GM13977 (cell line): ENCODE measurements at regions not wholly inside any gene's neighbourhood (a gene's known extent, or its start where the extent isn't known, plus 50 kb on each side); places are given as distances from the start of the nearest gene placed in this dataset.

Source experiments
- DNase-seq: peaks from one replicate; pipeline ENCODE4 v3.0.0; 2012; ENCODE audit warnings: low spot score
- in situ Hi-C: fragments of 300-500 bp; cut with MboI; formaldehyde crosslinking; loops from one replicate; pipeline ENCODE4 v1.12.0; 2022; ENCODE audit warnings: low sequenced_read_pairs, low pct_unique_long_range_greater_than_20kb, mixed read lengths, inconsistent platforms; ENCODE audit not compliant: unreplicated experiment
- TF ChIP-seq, protein P1 (sequence below): IDR thresholded peaks from 2 replicates; pipeline ENCODE4 v1.5.1; 2012; ENCODE audit warnings: mild to moderate bottlenecking, control low read depth; ENCODE audit not compliant: insufficient read depth; ENCODE audit errors: extremely low read depth, missing control alignments

DNA sequence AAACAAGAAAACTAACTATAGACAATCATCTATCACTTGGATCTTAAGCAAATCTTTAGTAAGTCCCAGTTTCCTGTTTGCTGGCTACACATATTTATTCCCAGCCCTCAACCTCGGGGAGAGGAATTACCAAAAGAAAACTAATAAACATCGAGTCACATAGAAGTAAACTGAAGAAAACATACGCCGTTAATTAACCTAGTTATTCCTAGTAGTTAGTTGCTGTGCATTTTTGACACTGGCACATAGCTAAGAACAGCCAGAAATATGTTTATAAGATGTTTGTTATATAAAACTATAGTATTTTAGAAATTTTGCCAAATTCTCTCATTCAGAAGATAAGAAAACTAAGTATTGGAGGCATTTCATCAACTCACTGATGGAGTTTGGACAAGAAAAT lies 407.2 kb upstream of the ARHGEF26 start:
- DNase-seq: no peak
- TF ChIP-seq, protein P1, sequence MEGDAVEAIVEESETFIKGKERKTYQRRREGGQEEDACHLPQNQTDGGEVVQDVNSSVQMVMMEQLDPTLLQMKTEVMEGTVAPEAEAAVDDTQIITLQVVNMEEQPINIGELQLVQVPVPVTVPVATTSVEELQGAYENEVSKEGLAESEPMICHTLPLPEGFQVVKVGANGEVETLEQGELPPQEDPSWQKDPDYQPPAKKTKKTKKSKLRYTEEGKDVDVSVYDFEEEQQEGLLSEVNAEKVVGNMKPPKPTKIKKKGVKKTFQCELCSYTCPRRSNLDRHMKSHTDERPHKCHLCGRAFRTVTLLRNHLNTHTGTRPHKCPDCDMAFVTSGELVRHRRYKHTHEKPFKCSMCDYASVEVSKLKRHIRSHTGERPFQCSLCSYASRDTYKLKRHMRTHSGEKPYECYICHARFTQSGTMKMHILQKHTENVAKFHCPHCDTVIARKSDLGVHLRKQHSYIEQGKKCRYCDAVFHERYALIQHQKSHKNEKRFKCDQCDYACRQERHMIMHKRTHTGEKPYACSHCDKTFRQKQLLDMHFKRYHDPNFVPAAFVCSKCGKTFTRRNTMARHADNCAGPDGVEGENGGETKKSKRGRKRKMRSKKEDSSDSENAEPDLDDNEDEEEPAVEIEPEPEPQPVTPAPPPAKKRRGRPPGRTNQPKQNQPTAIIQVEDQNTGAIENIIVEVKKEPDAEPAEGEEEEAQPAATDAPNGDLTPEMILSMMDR: no peak
- in situ Hi-C loops: no loop called here

GRCh38 chr3:153714588-153715290 lies 406.5 kb upstream of the ARHGEF26 start:
- in situ Hi-C loops: no loop called here
- no peak for DNase-seq
- TF ChIP-seq, protein P1: no peak

- no peak for DNase-seq
- TF ChIP-seq, protein P1: no peak
- in situ Hi-C loops: no loop called here
Measured at GRCh38 chr3:153722157-153722556, 399.0 kb upstream of the ARHGEF26 start.

GRCh38 chr3:153731071-153731470 lies 390.1 kb upstream of the ARHGEF26 start:
- TF ChIP-seq, protein P1: no peak
- DNase-seq: no peak
- in situ Hi-C loops: no loop called here

DNA sequence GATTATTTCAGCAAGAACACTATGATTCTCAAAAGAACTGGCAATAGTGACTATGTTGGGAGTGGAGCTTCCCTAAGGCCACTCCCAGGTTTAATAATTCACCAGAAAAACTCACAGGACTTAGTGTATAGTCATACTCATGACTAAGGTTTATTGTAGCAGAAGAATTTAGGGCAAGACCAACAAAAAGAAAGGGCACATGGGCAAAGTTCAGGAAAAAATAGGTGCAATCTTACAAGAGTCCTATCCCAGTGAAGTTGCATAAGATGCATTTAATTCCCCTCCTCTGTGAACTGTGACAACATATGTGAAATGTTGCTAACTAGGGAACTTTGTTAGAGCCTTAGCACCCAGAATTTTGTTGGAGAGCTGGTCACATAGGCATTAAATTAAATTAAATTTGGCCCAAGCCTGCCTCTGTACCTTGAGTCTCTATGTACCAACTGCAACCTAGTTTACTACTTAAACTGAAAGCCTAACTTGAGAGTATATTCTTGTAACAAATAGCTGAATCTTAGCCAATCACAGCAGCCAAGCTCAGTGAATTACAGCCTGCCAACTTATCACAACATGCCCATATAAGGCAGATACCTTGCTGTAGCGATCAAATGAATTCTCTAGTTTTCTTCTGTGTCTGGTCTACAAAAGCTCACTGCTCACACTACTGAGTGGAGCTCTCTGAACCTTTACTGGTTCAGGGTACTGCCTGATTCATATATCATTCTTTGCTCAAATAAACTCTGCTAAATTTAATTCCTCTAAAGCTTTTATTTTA lies 386.2 kb upstream of the ARHGEF26 start:
- no peak for DNase-seq
- in situ Hi-C loops: no loop called here
- TF ChIP-seq, protein P1: no peak

GRCh38 chr3:153740109-153740508 lies 381.1 kb upstream of the ARHGEF26 start:
- TF ChIP-seq, protein P1: no peak
- in situ Hi-C loops: no loop called here
- no peak for DNase-seq
